ENCODE measurements at regions not wholly inside any gene's neighbourhood (a gene's known extent, or its start where the extent isn't known, plus 50 kb on each side); places are given as distances from the start of the nearest gene placed in this dataset.

DNA sequence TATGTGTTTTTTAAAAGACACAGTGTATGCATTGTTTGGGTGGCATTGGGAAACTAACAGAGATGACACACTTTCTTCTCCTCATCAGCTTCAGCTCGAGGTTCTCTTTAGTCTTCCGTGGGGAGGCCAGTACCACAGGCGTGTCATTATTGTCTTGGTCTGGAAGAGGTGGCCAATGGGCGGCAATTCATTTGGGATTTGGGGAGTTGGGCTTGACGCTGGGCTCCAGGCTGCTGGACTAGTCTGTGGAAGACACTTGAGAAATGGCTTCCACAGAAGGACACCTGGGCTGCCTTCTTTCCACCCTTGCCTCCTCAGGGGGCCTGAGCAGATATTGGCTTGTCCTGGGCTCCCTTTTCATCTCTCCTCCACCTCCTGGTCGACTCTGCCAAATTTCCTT lies 192.2 kb downstream of the SH2D4B start:
- H2AFZ ChIP-seq (ENCODE audit: insufficient read depth, low read depth, low read length, poor library complexity, severe bottlenecking): no peak overlapping the region
- no peaks in the 10 kb centered on the region for H3K4me1 Mint-ChIP-seq
- peaks cover 0 to 5% (median 2%) of the 10 kb centered on the region in 3 donors for H3K27me3 Mint-ChIP-seq (ENCODE audit: low read depth in 3 of 3)
- H3K4me3 ChIP-seq (replicated peaks in 1 of 3; ENCODE audit: low read depth in 2 of 3, low read length in 3 of 3): no peak overlapping the region
- H3K4me1 ChIP-seq (ENCODE audit: control insufficient read depth in 1 of 2, insufficient read depth in 2 of 2, low read length in 2 of 2): no peaks in the 10 kb centered on the region
- no peak overlapping the region for H3K27ac Mint-ChIP-seq
- no peaks in the 10 kb centered on the region for H4K20me1 ChIP-seq (ENCODE audit: insufficient read depth, low read length)
- H3K9ac ChIP-seq (ENCODE audit: insufficient read depth, low read length, poor library complexity, severe bottlenecking): no peak overlapping the region
- H3K9me3 ChIP-seq (replicated peaks in 1 of 2; ENCODE audit: control insufficient read depth in 1 of 2, insufficient read depth in 1 of 2, low read length in 2 of 2): peaks cover 0 to 4% of the 10 kb centered on the region in 2 donors
- no peaks in the 10 kb centered on the region for H3K27me3 ChIP-seq (ENCODE audit: control insufficient read depth in 2 of 2, insufficient read depth in 2 of 2, low read length in 2 of 2)
- peaks cover 0 to 12% (median 2%) of the 10 kb centered on the region in 7 donors for H3K9me3 Mint-ChIP-seq
- no peak overlapping the region for H3K27ac ChIP-seq (ENCODE audit: low read depth in 1 of 2, low read length in 2 of 2)
- no peak for DNase-seq
- H3K79me2 ChIP-seq (ENCODE audit: insufficient read depth, low read length): no peaks in the 10 kb centered on the region
- H3K4me3 Mint-ChIP-seq: no peak overlapping the region
- no peaks in the 10 kb centered on the region for H3K36me3 Mint-ChIP-seq
- intact Hi-C loops (cut with micrococcal nuclease): no loop called here
- H3K4me2 ChIP-seq (replicated peaks; ENCODE audit: extremely low read depth, low read length, poor library complexity, severe bottlenecking): no peak overlapping the region
- TF ChIP-seq CTCF (IDR thresholded peaks at IDR 0.05): no peak
- H3K36me3 ChIP-seq (replicated peaks in 1 of 2; ENCODE audit: control insufficient read depth in 1 of 2, insufficient read depth in 2 of 2, low read length in 2 of 2): no peaks in the 10 kb centered on the region
- WGBS (ENCODE audit: insufficient coverage): 100% methylated on average over 1 of the region's 6 CpGs

- Histone ChIP-seq H3K4me3 (replicated peaks in 1 of 3; ENCODE audit: low read depth in 2 of 3, low read length in 3 of 3) (no peak overlapping the region), H3K27me3 (ENCODE audit: control insufficient read depth in 2 of 2, insufficient read depth in 2 of 2, low read length in 2 of 2) (no peaks in the 10 kb centered on the region), H3K27ac (ENCODE audit: low read depth in 1 of 2, low read length in 2 of 2) (no peak overlapping the region), H3K9me3 (replicated peaks in 1 of 2; ENCODE audit: control insufficient read depth in 1 of 2, insufficient read depth in 1 of 2, low read length in 2 of 2) (peaks cover 0 to 4% of the 10 kb centered on the region in 2 donors), H4K20me1 (ENCODE audit: insufficient read depth, low read length) (no peaks in the 10 kb centered on the region), H2AFZ (ENCODE audit: insufficient read depth, low read depth, low read length, poor library complexity, severe bottlenecking) (no peak overlapping the region), H3K9ac (ENCODE audit: insufficient read depth, low read length, poor library complexity, severe bottlenecking) (no peak overlapping the region), H3K4me2 (replicated peaks; ENCODE audit: extremely low read depth, low read length, poor library complexity, severe bottlenecking) (no peak overlapping the region), H3K4me1 (ENCODE audit: control insufficient read depth in 1 of 2, insufficient read depth in 2 of 2, low read length in 2 of 2) (no peaks in the 10 kb centered on the region), H3K36me3 (replicated peaks in 1 of 2; ENCODE audit: control insufficient read depth in 1 of 2, insufficient read depth in 2 of 2, low read length in 2 of 2) (no peaks in the 10 kb centered on the region), H3K79me2 (ENCODE audit: insufficient read depth, low read length) (no peaks in the 10 kb centered on the region)
- WGBS (ENCODE audit: insufficient coverage): 20% methylated on average over 1 of the region's 2 CpGs
- Mint-ChIP-seq H3K27me3 (ENCODE audit: low read depth in 3 of 3) (peaks cover 0 to 5% (median 2%) of the 10 kb centered on the region in 3 donors), H3K4me1 (no peaks in the 10 kb centered on the region), H3K9me3 (peaks cover 0 to 12% (median 2%) of the 10 kb centered on the region in 7 donors), H3K36me3 (no peaks in the 10 kb centered on the region), H3K4me3 (no peak overlapping the region), H3K27ac (no peak overlapping the region)
- DNase-seq: no peak
- intact Hi-C loops (cut with micrococcal nuclease): no loop called here
- no peak for TF ChIP-seq CTCF (IDR thresholded peaks at IDR 0.05)
These were observed 192.8 kb downstream of the SH2D4B start for GRCh38 chr10:80730522-80730921.
